K562 (cell line): ENCODE measurements at regions not wholly inside any gene's neighbourhood (a gene's known extent, or its start where the extent isn't known, plus 50 kb on each side); places are given as distances from the start of the nearest gene placed in this dataset.

ENCODE experiments used
- ARID1B ChIP-seq: fragments of 450-650 bp; IDR thresholded peaks from 2 replicates; pipeline ENCODE4 v1.6.1; 2016; ENCODE audit warnings: antibody characterized with exemption, mild to moderate bottlenecking, inconsistent platforms
- DACH1 ChIP-seq: fragments of 450-650 bp; IDR thresholded peaks from 2 replicates; pipeline ENCODE4 v1.6.1; 2018; ENCODE audit not compliant: partially characterized antibody
- E2F6 ChIP-seq, 2 experiments: IDR thresholded peaks; 2 replicates each; pipeline ENCODE4 v1.6.1; 2011; ENCODE audit warnings: borderline replicate concordance in 1 of 2, control low read depth in 1 of 2, low read depth in 1 of 2, low read length in 1 of 2, mild to moderate bottlenecking in 1 of 2, mixed read lengths in 1 of 2, moderate library complexity in 1 of 2; ENCODE audit not compliant: insufficient read depth in 1 of 2, insufficient read length in 1 of 2, poor library complexity in 1 of 2, severe bottlenecking in 1 of 2; ENCODE audit errors: extremely low read depth in 1 of 2
- EGR1 ChIP-seq: fragments of 450-650 bp; conservative IDR thresholded peaks from 2 replicates; pipeline ENCODE4 v1.6.1; 2017; ENCODE audit warnings: mild to moderate bottlenecking
- ELK3 ChIP-seq: fragments of 450-650 bp; formaldehyde crosslinking; IDR thresholded peaks from 2 replicates; pipeline ENCODE4 v1.4.0; 2020; ENCODE audit warnings: mild to moderate bottlenecking
- GMEB1 ChIP-seq: fragments of 250-450 bp; sonication (Bioruptor Pico); IDR thresholded peaks from 2 replicates; pipeline ENCODE4 v1.4.0; 2020; ENCODE audit warnings: mild to moderate bottlenecking
- HDGF ChIP-seq: fragments of 450-650 bp; IDR thresholded peaks from 2 replicates; pipeline ENCODE4 v1.6.1; 2016
- HINFP ChIP-seq: fragments of 450-650 bp; conservative IDR thresholded peaks from 2 replicates; pipeline ENCODE4 v1.6.1; 2016; ENCODE audit warnings: missing genetic modification characterization, low read depth, mild to moderate bottlenecking, control low read depth, missing compliant biosample characterization
- KAT8 ChIP-seq: fragments of 450-650 bp; IDR thresholded peaks from 2 replicates; pipeline ENCODE4 v1.6.1; 2016; ENCODE audit warnings: low read depth, mild to moderate bottlenecking
- MCM7 ChIP-seq, 2 experiments: fragments of 450-650 bp; IDR thresholded peaks; 2 replicates each; pipeline ENCODE4 v1.6.1; 2016 to 2018
- MYBL2 ChIP-seq, 2 experiments: fragments of 450-650 bp in 1 of 2; sonication (generic) in 1 of 2; formaldehyde crosslinking in 1 of 2; IDR thresholded peaks; 2 replicates each; pipeline versions ENCODE4 v1.6.1 to v1.8.1; 2017 to 2022; ENCODE audit warnings: borderline replicate concordance in 1 of 2, inconsistent platforms in 1 of 2, low read depth in 1 of 2, mild to moderate bottlenecking in 1 of 2, missing genetic modification reagents in 1 of 2, moderate library complexity in 1 of 2
- NCOA1 ChIP-seq: fragments of 450-650 bp; IDR thresholded peaks from 2 replicates; pipeline ENCODE4 v1.6.1; 2016; ENCODE audit warnings: low read depth
- NFRKB ChIP-seq: fragments of 450-650 bp; IDR thresholded peaks from 2 replicates; pipeline ENCODE4 v1.6.1; 2016; ENCODE audit warnings: low read depth
- TBP ChIP-seq: optimal IDR thresholded peaks from 2 replicates; pipeline ENCODE3; 2011; ENCODE audit warnings: low read depth, low read length, improper control_type of control experiment
- ZBTB49 ChIP-seq: sonication (generic); formaldehyde crosslinking; IDR thresholded peaks from 2 replicates; pipeline ENCODE4 v1.8.0; 2022; ENCODE audit warnings: missing genetic modification reagents, mild to moderate bottlenecking, borderline replicate concordance
- ZBTB5 ChIP-seq: fragments of 450-650 bp; IDR thresholded peaks from 2 replicates; pipeline ENCODE4 v1.6.1; 2017; ENCODE audit warnings: antibody characterized with exemption
- ZNF184 ChIP-seq: sonication (generic); formaldehyde crosslinking; IDR thresholded peaks from 2 replicates; pipeline ENCODE4 v1.5.0; 2020; ENCODE audit warnings: missing genetic modification reagents
- ZNF785 ChIP-seq: fragments of 250-450 bp; sonication (Bioruptor Pico); IDR thresholded peaks from 2 replicates; pipeline ENCODE4 v1.4.0; 2020; ENCODE audit warnings: mild to moderate bottlenecking
- ZZZ3 ChIP-seq: fragments of 450-650 bp; IDR thresholded peaks from 2 replicates; pipeline ENCODE4 v1.6.1; 2016; ENCODE audit warnings: antibody characterized with exemption, mild to moderate bottlenecking, moderate library complexity

- no peak for TF ChIP-seq MYBL2 (IDR thresholded peaks at IDR 0.05; ENCODE audit: low read depth)
- no peak for TF ChIP-seq MYBL2 (CRISPR knock-in tag; IDR thresholded peaks at IDR 0.05; ENCODE audit: borderline replicate concordance)
- no peak for TF ChIP-seq ELK3 (CRISPR knock-in tag)
- no peak for TF ChIP-seq MCM7 (IDR thresholded peaks at IDR 0.05)
- peak; percentile 27 for TF ChIP-seq DACH1
- TF ChIP-seq ARID1B, result no peak
- TF ChIP-seq ZZZ3, result no peak
- no peak for TF ChIP-seq ZBTB5
- TF ChIP-seq HDGF, result no peak
- no peak for TF ChIP-seq ZBTB49 (CRISPR knock-in tag)
- no peak for TF ChIP-seq ZNF184 (CRISPR knock-in tag)
- TF ChIP-seq TBP, result no peak
- TF ChIP-seq KAT8, result no peak
- no peak for TF ChIP-seq HINFP (tag)
- no peak for TF ChIP-seq NCOA1
- no peak for TF ChIP-seq NFRKB
- TF ChIP-seq ZNF785, result no peak
- peak; percentile 52; the same call in 1 of the 2 replicates for TF ChIP-seq EGR1
- no peak for TF ChIP-seq GMEB1 (CRISPR knock-in tag)
- TF ChIP-seq E2F6 (IDR thresholded peaks at IDR 0.05; ENCODE audit: borderline replicate concordance in 1 of 2, extremely low read depth in 1 of 2, insufficient read depth in 1 of 2, insufficient read length in 1 of 2, low read depth in 1 of 2, low read length in 1 of 2, poor library complexity in 1 of 2, severe bottlenecking in 1 of 2), result no peak
These were observed 164.0 kb downstream of the MINAR1 start (continued) for GRCh38 chr15:79595995-79596622.
